ENCODE measurements at regions not wholly inside any gene's neighbourhood (a gene's known extent, or its start where the extent isn't known, plus 50 kb on each side); places are given as distances from the start of the nearest gene placed in this dataset.

DNA sequence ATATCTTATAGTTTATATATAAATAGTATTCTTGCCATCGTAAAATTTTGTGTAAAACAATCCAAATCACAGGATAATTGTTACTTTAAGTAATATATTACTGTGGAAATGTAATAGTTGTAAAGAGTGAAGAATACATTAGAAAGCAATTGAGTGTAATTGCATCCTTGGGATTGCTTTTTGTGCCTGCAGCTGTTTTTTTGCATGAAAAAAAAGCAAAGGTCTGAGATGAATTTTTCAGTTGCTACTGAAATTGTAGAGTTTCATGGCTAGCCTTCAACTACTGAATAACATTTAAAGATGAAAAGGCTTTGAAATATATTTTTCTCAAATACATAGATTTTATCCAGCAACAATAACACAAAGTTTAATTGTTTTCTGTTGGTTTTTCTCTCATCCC, 232.0 kb upstream of the FAM174A start:
- no peaks in the 10 kb centered on the region for H3K4me1 ChIP-seq (replicated peaks in 1 of 4; ENCODE audit: control insufficient read depth in 3 of 4, insufficient read depth in 4 of 4, low read length in 3 of 4)
- no peaks in the 10 kb centered on the region for H3K9me3 ChIP-seq (ENCODE audit: insufficient read depth in 2 of 2, low read depth in 1 of 2, low read length in 1 of 2)
- H4K5ac ChIP-seq (ENCODE audit: insufficient read length, low read depth, low read length), result no peak overlapping the region
- H3K23me2 ChIP-seq (ENCODE audit: low read depth, low read length), result no peaks in the 10 kb centered on the region
- CTCF ChIA-PET (ENCODE audit: partially characterized antibody), result interaction anchor here (1.0 kb wide), 2 partner anchors 154 to 635 kb away, joined by 3 to 4 read pairs; no protein-coding TSS in a partner anchor
- H3K56ac ChIP-seq (replicated peaks; ENCODE audit: insufficient read length, low read depth, low read length), result no peak overlapping the region
- no peak overlapping the region for H3K4ac ChIP-seq (replicated peaks; ENCODE audit: insufficient read length, low read depth, low read length)
- H3K27ac ChIP-seq (ENCODE audit: low read depth, low read length), result no peak overlapping the region
- H3K4me2 ChIP-seq (ENCODE audit: insufficient read depth in 1 of 2, low read depth in 2 of 2, low read length in 2 of 2), result no peak overlapping the region
- H3K4me3 ChIP-seq (ENCODE audit: extremely low read depth in 1 of 4, insufficient read depth in 2 of 4, low read depth in 3 of 4, low read length in 4 of 4), result no peak overlapping the region
- POLR2A ChIA-PET (ENCODE audit: partially characterized antibody), result no interaction called here
- no peaks in the 10 kb centered on the region for H3K27me3 ChIP-seq (replicated peaks in 1 of 4; ENCODE audit: control insufficient read depth in 3 of 4, extremely low read depth in 1 of 4, insufficient read depth in 3 of 4, low read length in 3 of 4)
- no peak overlapping the region for H3K23ac ChIP-seq (ENCODE audit: insufficient read length)
- no peak overlapping the region for H2AK5ac ChIP-seq (ENCODE audit: low read depth, low read length)
- H4K91ac ChIP-seq (replicated peaks; ENCODE audit: insufficient read length, low read length), result no peak overlapping the region
- no peaks in the 10 kb centered on the region for H3K79me1 ChIP-seq (ENCODE audit: low read depth, low read length)
- H2BK5ac ChIP-seq (ENCODE audit: low read depth, low read length), result no peak overlapping the region
- WGBS, 2 experiments (ENCODE audit: extremely low coverage in 1 of 2, insufficient coverage in 1 of 2, insufficient read length in 1 of 2, insufficient replicate concordance in 2 of 2, low coverage in 1 of 2, low lambda C conversion rate in 2 of 2, missing lambda C conversion rate in 1 of 2), result 85% methylated on average over 1 of the region's 1 CpG; no CpG with 5 or more reads in 1 of the 2 experiments
- TF ChIP-seq CHD2 (IDR thresholded peaks at IDR 0.05; ENCODE audit: low read length) (no peak), CTBP2 (IDR thresholded peaks at IDR 0.05; ENCODE audit: borderline replicate concordance, insufficient read depth, insufficient read length, low read length) (no peak), SP2 (IDR thresholded peaks at IDR 0.05; ENCODE audit: low read length) (no peak), SP1 (IDR thresholded peaks at IDR 0.05; ENCODE audit: low read depth, low read length) (no peak), HDAC6 (IDR thresholded peaks at IDR 0.05; ENCODE audit: low read depth, low read length) (no peak), NRF1 (IDR thresholded peaks at IDR 0.05; ENCODE audit: low read depth, low read length) (no peak), SIN3A (conservative IDR thresholded peaks at IDR 0.05 in 1 of 2, IDR thresholded peaks at IDR 0.05 in 1 of 2; ENCODE audit: low read depth in 1 of 2, low read length in 2 of 2) (no peak), JUN (IDR thresholded peaks at IDR 0.05; ENCODE audit: low read depth, low read length) (no peak), TCF12 (IDR thresholded peaks at IDR 0.05; ENCODE audit: low read depth, low read length) (no peak), JUND (IDR thresholded peaks at IDR 0.05; ENCODE audit: low read length) (no peak)
- TF ChIP-seq, protein P1, sequence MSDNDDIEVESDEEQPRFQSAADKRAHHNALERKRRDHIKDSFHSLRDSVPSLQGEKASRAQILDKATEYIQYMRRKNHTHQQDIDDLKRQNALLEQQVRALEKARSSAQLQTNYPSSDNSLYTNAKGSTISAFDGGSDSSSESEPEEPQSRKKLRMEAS (IDR thresholded peaks at IDR 0.05), result no peak
- no peak overlapping the region for H3K9ac ChIP-seq (replicated peaks in 1 of 4; ENCODE audit: extremely low read depth in 1 of 4, low read depth in 3 of 4, low read length in 3 of 4)
- no peak overlapping the region for H2AFZ ChIP-seq (ENCODE audit: low read length)
- H2BK20ac ChIP-seq (ENCODE audit: low read length), result no peak overlapping the region
- H2BK12ac ChIP-seq (ENCODE audit: low read depth, low read length), result no peak overlapping the region
- H3K79me2 ChIP-seq (ENCODE audit: control insufficient read depth in 1 of 2, insufficient read depth in 2 of 2, low read length in 2 of 2), result no peaks in the 10 kb centered on the region
- H2BK15ac ChIP-seq (ENCODE audit: low read length), result no peak overlapping the region
- no peak overlapping the region for H4K8ac ChIP-seq (ENCODE audit: extremely low read depth, insufficient read depth, low read length)
- DNase-seq (ENCODE audit: low read depth in 1 of 2, low spot score in 2 of 2) (no peak), FAIRE-seq (no peak)
- H3K14ac ChIP-seq (ENCODE audit: insufficient read length), result no peak overlapping the region
- H3K36me3 ChIP-seq (ENCODE audit: control insufficient read depth in 2 of 4, insufficient read depth in 4 of 4, low read length in 3 of 4), result no peaks in the 10 kb centered on the region
- H4K20me1 ChIP-seq (replicated peaks in 1 of 2; ENCODE audit: control insufficient read depth in 1 of 2, insufficient read depth in 2 of 2, low read length in 2 of 2), result no peaks in the 10 kb centered on the region
- no peak overlapping the region for H3K18ac ChIP-seq (ENCODE audit: extremely low read depth, low read length)
- H2BK120ac ChIP-seq (replicated peaks; ENCODE audit: low read depth, low read length), result no peak overlapping the region

All from H1 (cell line).